Activated naive CD8-positive, alpha-beta T cell treated with anti-CD3 and anti-CD28 coated beads for 36 hours (primary cell): ENCODE measurements at regions not wholly inside any gene's neighbourhood (a gene's known extent, or its start where the extent isn't known, plus 50 kb on each side); places are given as distances from the start of the nearest gene placed in this dataset.
"Not testable (repeated sequence)": the region's sequence is repeated elsewhere in the genome, so short reads cannot be mapped to it uniquely, and the experiment has no call there.

ENCODE experiments used
- DNase-seq: peaks from one replicate; pipeline ENCODE4 v3.0.0; 2021
- H3K27ac Mint-ChIP-seq: one replicate; pipeline ENCODE4 v1.8.0; 2022; ENCODE audit warnings: mild to moderate bottlenecking, moderate library complexity, mixed read lengths
- H3K27me3 Mint-ChIP-seq: one replicate; pipeline ENCODE4 v1.8.0; 2022; ENCODE audit warnings: mild to moderate bottlenecking, mixed read lengths
- H3K36me3 Mint-ChIP-seq: one replicate; pipeline ENCODE4 v1.8.0; 2021; ENCODE audit warnings: mild to moderate bottlenecking, mixed read lengths
- H3K4me1 Mint-ChIP-seq: one replicate; pipeline ENCODE4 v1.8.0; 2021; ENCODE audit warnings: mixed read lengths
- H3K4me3 Mint-ChIP-seq: one replicate; pipeline ENCODE4 v1.8.0; 2022; ENCODE audit warnings: mild to moderate bottlenecking, moderate library complexity, mixed read lengths
- H3K9me3 Mint-ChIP-seq: one replicate; pipeline ENCODE4 v1.8.0; 2022; ENCODE audit warnings: mixed read lengths

GRCh38 chr6:10098756-10099528, 315.9 kb downstream of the TFAP2A start:
- peaks cover 2% of the 10 kb centered on the region for H3K9me3 Mint-ChIP-seq
- H3K4me3 Mint-ChIP-seq, result no peak overlapping the region
- H3K4me1 Mint-ChIP-seq, result no peaks in the 10 kb centered on the region
- H3K27me3 Mint-ChIP-seq, result peaks cover 13% of the 10 kb centered on the region
- DNase-seq, result no peak
- H3K36me3 Mint-ChIP-seq, result no peaks in the 10 kb centered on the region
- no peak overlapping the region for H3K27ac Mint-ChIP-seq

- Mint-ChIP-seq H3K27ac (no peak overlapping the region), H3K9me3 (peaks cover 3% of the 10 kb centered on the region), H3K36me3 (no peaks in the 10 kb centered on the region), H3K4me1 (no peaks in the 10 kb centered on the region), H3K27me3 (peaks cover 7% of the 10 kb centered on the region), H3K4me3 (no peak overlapping the region)
- DNase-seq, result no peak
Measured at GRCh38 chr6:10093282-10093681, 321.6 kb downstream of the TFAP2A start.

- Mint-ChIP-seq H3K36me3 (no peaks in the 10 kb centered on the region), H3K27ac (no peak overlapping the region), H3K4me1 (no peaks in the 10 kb centered on the region), H3K4me3 (no peak overlapping the region), H3K9me3 (no peaks in the 10 kb centered on the region), H3K27me3 (no peaks in the 10 kb centered on the region)
- DNase-seq, result no peak
Measured at GRCh38 chr6:10084111-10084986, 330.5 kb downstream of the TFAP2A start.

- Mint-ChIP-seq H3K27ac (no peak overlapping the region), H3K4me1 (no peaks in the 10 kb centered on the region), H3K4me3 (no peak overlapping the region), H3K9me3 (no peaks in the 10 kb centered on the region), H3K27me3 (no peaks in the 10 kb centered on the region), H3K36me3 (no peaks in the 10 kb centered on the region)
- DNase-seq, result no peak
Measured at GRCh38 chr6:10082385-10082784, 332.5 kb downstream of the TFAP2A start.

GRCh38 chr6:10081957-10082356, 332.9 kb downstream of the TFAP2A start:
- Mint-ChIP-seq H3K36me3 (no peaks in the 10 kb centered on the region), H3K4me3 (no peak overlapping the region), H3K4me1 (no peaks in the 10 kb centered on the region), H3K9me3 (no peaks in the 10 kb centered on the region), H3K27ac (no peak overlapping the region), H3K27me3 (no peaks in the 10 kb centered on the region)
- DNase-seq, result no peak

DNA sequence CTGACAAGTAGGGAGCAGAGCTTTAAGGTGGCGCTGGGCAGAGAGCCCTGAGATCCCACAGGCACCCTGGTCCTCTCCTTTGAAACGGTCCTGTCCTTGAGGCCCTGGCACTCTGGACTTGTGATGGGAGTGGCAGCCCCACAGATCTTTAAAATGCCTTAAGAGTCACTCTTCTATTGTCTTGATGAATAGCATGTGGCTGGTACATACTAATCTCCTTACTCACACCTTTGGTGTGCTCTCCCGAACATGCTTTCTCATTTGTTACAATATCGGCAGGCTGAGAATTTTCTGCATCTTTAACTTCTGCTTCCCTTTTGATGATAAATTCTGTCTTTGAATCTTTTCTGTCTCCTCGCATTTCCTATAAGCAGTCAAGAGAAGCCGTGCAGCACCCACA, 333.8 kb downstream of the TFAP2A start:
- Mint-ChIP-seq H3K27me3 (no peaks in the 10 kb centered on the region), H3K4me3 (no peak overlapping the region), H3K4me1 (no peaks in the 10 kb centered on the region), H3K27ac (no peak overlapping the region), H3K36me3 (no peaks in the 10 kb centered on the region), H3K9me3 (no peaks in the 10 kb centered on the region)
- no peak for DNase-seq

DNA sequence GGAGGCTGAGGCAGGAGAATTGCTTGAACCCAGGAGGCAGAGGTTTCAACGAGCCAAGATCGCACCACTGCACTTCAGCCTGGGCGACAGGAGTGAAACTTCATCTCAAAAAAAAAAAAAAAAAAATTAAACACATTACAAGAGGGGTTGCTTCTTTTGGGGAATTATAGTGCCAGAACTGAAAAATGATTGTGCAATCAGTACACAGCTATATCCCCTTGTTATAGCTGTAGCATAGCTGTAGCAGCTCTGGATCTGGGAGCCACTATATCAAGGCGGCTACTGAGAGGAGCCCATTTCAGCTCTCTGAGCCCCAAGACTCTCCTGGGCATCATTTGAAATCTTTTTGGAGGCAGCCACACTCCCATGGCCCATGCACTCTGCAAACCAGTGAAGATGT, 334.3 kb downstream of the TFAP2A start:
- no peak overlapping the region for H3K27ac Mint-ChIP-seq
- H3K4me3 Mint-ChIP-seq, result no peak overlapping the region
- H3K4me1 Mint-ChIP-seq, result no peaks in the 10 kb centered on the region
- H3K36me3 Mint-ChIP-seq, result no peaks in the 10 kb centered on the region
- H3K9me3 Mint-ChIP-seq, result no peaks in the 10 kb centered on the region
- no peak for DNase-seq
- H3K27me3 Mint-ChIP-seq, result no peaks in the 10 kb centered on the region

GRCh38 chr6:10078581-10078980, 336.3 kb downstream of the TFAP2A start:
- H3K4me1 Mint-ChIP-seq, result no peaks in the 10 kb centered on the region
- no peaks in the 10 kb centered on the region for H3K36me3 Mint-ChIP-seq
- H3K4me3 Mint-ChIP-seq, result no peak overlapping the region
- H3K9me3 Mint-ChIP-seq, result no peaks in the 10 kb centered on the region
- H3K27me3 Mint-ChIP-seq, result no peaks in the 10 kb centered on the region
- no peak for DNase-seq
- H3K27ac Mint-ChIP-seq, result no peak overlapping the region

GRCh38 chr6:10074726-10075125, 340.1 kb downstream of the TFAP2A start:
- not testable (repeated sequence) for H3K27me3 Mint-ChIP-seq, H3K27ac Mint-ChIP-seq

GRCh38 chr6:10073341-10073740, 341.5 kb downstream of the TFAP2A start:
- Mint-ChIP-seq H3K4me3 (no peak overlapping the region), H3K27me3 (no peaks in the 10 kb centered on the region), H3K27ac (no peak overlapping the region), H3K36me3 (no peaks in the 10 kb centered on the region), H3K4me1 (no peaks in the 10 kb centered on the region), H3K9me3 (no peaks in the 10 kb centered on the region)
- DNase-seq, result no peak

More at GRCh38 chr6:10074726-10075125, 340.1 kb downstream of the TFAP2A start:
- not testable (repeated sequence) for H3K4me3 Mint-ChIP-seq, DNase-seq, H3K9me3 Mint-ChIP-seq, H3K4me1 Mint-ChIP-seq, H3K36me3 Mint-ChIP-seq

DNA sequence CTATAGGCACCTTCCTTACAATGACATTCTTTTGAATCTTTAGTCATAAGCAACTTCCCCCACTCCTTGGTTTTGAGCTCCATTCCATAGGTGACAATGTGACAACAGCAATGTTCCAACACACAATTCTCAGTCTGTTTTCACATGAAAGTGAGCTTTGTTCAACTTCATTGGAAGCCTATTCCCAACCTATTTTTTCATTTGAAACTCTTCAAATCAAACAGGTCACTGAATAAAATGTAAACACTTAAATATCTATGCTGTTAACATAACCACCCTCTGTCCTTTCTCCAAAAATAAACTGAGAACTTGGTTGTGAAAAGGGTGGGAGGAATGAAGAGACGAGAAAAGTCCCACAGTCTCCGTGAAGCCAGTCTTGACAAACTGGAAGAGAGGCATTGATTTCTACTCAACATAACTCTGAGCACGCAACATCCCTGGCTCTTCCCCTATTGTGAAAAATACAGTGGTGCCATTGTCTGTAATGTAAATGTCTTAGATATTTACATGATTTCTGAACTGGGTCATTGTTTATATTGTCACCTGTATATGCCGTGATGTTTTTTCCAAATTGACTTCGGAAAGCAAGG, 343.1 kb downstream of the TFAP2A start:
- H3K4me1 Mint-ChIP-seq, result no peaks in the 10 kb centered on the region
- DNase-seq, result no peak
- H3K9me3 Mint-ChIP-seq, result no peaks in the 10 kb centered on the region

DNA sequence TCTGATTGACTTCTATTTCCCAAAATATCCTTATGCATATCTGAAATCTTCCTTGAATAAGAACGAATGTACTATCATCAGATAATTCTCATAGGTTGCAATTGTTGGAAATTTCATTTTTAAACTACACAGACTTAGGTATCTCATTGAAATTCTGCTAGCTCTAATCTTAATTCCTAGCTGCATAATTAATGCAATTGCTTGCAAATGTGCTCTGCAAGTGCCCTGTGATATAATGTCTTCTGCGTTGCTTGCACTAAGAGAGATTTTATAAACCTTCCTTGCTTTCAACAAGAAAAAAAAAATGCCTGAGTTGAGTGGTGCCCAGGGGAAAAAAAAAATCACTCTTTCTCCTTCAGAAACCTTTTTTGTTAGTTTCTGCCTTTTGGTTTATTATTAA, 354.9 kb downstream of the TFAP2A start:
- H3K27me3 Mint-ChIP-seq, result no peaks in the 10 kb centered on the region
- no peak for DNase-seq
- H3K9me3 Mint-ChIP-seq, result peaks cover 2% of the 10 kb centered on the region
- no peaks in the 10 kb centered on the region for H3K4me1 Mint-ChIP-seq
- no peak overlapping the region for H3K27ac Mint-ChIP-seq
- H3K4me3 Mint-ChIP-seq, result no peak overlapping the region
- H3K36me3 Mint-ChIP-seq, result no peaks in the 10 kb centered on the region

More for the DNA sequence above, 343.1 kb downstream of the TFAP2A start:
- Mint-ChIP-seq H3K27me3 (no peaks in the 10 kb centered on the region), H3K4me3 (no peak overlapping the region), H3K36me3 (no peaks in the 10 kb centered on the region), H3K27ac (no peak overlapping the region)

DNA sequence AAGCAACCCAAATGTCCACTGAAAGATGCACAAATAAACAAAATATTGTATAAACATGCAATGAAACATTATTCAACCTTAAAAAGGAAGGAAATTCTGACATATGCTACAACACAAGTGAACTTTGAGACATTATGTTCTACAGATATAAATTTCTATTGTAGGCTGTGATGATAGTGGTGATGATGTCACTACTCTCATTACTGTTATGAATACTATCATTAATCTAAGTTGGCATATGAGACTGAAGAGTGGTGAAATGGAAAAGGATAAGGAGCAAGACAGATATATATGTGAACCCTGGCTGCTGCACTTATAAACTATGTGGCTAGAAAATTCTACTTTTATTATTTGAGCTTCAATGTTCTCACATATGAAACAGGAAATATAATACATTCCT, 360.2 kb downstream of the TFAP2A start:
- Mint-ChIP-seq H3K27me3 (no peaks in the 10 kb centered on the region), H3K4me1 (no peaks in the 10 kb centered on the region), H3K27ac (no peak overlapping the region), H3K9me3 (peaks cover 26% of the 10 kb centered on the region), H3K4me3 (no peak overlapping the region), H3K36me3 (no peaks in the 10 kb centered on the region)
- DNase-seq, result no peak

- Mint-ChIP-seq H3K36me3 (no peaks in the 10 kb centered on the region), H3K9me3 (peaks cover 26% of the 10 kb centered on the region), H3K27me3 (no peaks in the 10 kb centered on the region), H3K4me1 (no peaks in the 10 kb centered on the region), H3K27ac (no peak overlapping the region), H3K4me3 (no peak overlapping the region)
- no peak for DNase-seq
Measured at GRCh38 chr6:10051283-10051682, 363.6 kb downstream of the TFAP2A start.
